GM20000 (cell line): ENCODE measurements at regions not wholly inside any gene's neighbourhood (a gene's known extent, or its start where the extent isn't known, plus 50 kb on each side); places are given as distances from the start of the nearest gene placed in this dataset.

Experiments
- DNase-seq: peaks from one replicate; pipeline ENCODE4 v3.0.0; 2012; ENCODE audit warnings: low spot score
- TF ChIP-seq, protein P1 (sequence below): IDR thresholded peaks from 2 replicates; pipeline ENCODE4 v1.5.1; 2012; ENCODE audit warnings: mild to moderate bottlenecking, control low read depth; ENCODE audit errors: extremely low read depth, missing control alignments

GRCh38 chr5:24110004-24110615 is 534.7 kb downstream of the CDH10 start:
- DNase-seq, result no peak
- TF ChIP-seq, protein P1, sequence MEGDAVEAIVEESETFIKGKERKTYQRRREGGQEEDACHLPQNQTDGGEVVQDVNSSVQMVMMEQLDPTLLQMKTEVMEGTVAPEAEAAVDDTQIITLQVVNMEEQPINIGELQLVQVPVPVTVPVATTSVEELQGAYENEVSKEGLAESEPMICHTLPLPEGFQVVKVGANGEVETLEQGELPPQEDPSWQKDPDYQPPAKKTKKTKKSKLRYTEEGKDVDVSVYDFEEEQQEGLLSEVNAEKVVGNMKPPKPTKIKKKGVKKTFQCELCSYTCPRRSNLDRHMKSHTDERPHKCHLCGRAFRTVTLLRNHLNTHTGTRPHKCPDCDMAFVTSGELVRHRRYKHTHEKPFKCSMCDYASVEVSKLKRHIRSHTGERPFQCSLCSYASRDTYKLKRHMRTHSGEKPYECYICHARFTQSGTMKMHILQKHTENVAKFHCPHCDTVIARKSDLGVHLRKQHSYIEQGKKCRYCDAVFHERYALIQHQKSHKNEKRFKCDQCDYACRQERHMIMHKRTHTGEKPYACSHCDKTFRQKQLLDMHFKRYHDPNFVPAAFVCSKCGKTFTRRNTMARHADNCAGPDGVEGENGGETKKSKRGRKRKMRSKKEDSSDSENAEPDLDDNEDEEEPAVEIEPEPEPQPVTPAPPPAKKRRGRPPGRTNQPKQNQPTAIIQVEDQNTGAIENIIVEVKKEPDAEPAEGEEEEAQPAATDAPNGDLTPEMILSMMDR, result no peak

- TF ChIP-seq, protein P1, result no peak
- no peak for DNase-seq
These were observed 532.4 kb downstream of the CDH10 start for GRCh38 chr5:24112420-24112819.

DNA sequence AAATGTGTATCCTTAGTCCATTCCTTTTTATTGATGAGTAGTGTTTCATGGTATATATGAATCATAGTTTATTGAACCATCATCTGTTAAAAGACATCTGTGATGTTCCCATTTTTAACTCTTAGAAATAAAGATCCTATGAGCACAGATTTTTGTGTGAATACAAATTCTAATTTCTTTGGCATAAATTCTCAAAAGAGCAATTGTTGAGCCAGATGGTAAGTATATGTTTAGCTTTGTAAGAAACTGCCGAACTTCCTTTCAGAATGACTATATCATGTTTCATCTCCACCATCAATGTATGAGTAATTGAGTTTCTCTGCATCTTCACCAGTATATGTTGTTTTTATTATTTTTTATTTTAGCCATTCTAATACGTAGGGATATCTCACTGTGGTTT is 526.4 kb downstream of the CDH10 start:
- no peak for DNase-seq
- TF ChIP-seq, protein P1, result no peak

DNA sequence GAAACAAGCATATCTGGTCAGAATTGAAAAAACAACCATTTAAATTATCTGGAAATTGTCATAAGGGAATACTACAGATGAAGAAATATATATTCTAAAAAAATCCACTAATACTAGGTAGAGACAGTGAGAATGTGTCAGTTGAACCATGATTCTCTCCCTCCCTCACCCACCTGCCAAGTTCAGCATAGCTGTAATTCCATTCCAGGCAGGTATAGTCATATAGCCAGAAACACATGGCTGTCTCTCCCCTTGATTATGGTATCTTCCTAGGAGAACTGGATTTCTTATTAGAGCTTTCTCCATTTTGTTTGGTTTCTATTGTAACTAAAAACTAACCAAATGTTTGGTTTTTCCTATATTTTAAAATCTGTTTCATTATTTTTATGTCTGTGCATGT is 509.2 kb downstream of the CDH10 start:
- TF ChIP-seq, protein P1, result no peak
- no peak for DNase-seq

DNA sequence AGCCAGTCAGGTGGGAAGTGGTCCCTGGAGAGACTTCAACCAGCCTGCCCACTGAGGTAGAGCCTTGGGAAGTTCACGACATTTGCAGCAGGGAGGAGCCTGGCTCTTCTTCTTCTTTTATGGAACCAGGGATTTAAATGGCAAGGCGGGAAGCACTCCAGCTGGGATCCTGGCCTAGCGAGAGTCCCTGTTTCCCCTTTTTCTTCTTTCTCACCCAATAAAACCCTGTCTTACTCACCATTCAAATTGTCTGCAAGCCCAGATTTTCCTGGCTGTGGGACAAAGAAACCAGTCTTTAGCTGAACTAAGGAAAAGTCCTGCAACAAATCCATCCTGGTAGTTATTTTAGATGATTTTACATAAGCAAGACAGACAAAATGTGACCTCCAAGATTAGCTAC is 503.7 kb downstream of the CDH10 start:
- no peak for DNase-seq
- TF ChIP-seq, protein P1, result no peak

GRCh38 chr5:24142341-24142740 is 502.4 kb downstream of the CDH10 start:
- no peak for DNase-seq

DNA sequence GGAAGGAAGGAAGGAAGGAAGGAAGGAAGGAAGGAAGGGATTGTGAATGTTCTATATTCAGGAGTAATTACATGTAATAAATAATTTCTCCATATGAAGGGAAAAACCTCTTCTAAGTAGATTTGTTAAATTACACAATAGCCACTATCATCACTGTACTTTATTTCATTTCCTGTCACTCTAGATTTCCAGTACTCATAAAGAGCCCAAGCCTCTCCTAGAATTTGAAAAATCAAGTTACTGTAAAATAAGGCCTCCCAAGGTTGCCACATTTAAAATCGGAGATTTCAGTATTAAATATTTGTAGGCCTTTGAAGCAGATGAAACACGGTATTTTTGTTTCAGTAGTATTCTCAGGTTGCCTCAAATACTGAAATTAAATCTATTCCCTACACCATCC is 499.0 kb downstream of the CDH10 start:
- DNase-seq, result no peak
- TF ChIP-seq, protein P1, result no peak

More at GRCh38 chr5:24142341-24142740, 502.4 kb downstream of the CDH10 start:
- TF ChIP-seq, protein P1, result no peak
